Osteocyte (in vitro differentiated cells): ENCODE measurements at regions not wholly inside any gene's neighbourhood (a gene's known extent, or its start where the extent isn't known, plus 50 kb on each side); places are given as distances from the start of the nearest gene placed in this dataset.
A peak's percentile ranks its signal among the peaks of the same experiment; 100 is the strongest.

ENCODE experiments used
- DNase-seq: peaks from one replicate; pipeline ENCODE4 v3.0.0; 2021; ENCODE audit warnings: mixed read lengths; ENCODE audit not compliant: unreplicated experiment; ENCODE audit errors: extremely low spot score
- H3K27ac Mint-ChIP-seq: one replicate; pipeline ENCODE4 v1.8.0; 2021; ENCODE audit warnings: mild to moderate bottlenecking, mixed read lengths; ENCODE audit not compliant: unreplicated experiment
- H3K27me3 Mint-ChIP-seq: one replicate; pipeline ENCODE4 v1.8.0; 2021; ENCODE audit warnings: mixed read lengths; ENCODE audit not compliant: unreplicated experiment
- H3K36me3 Mint-ChIP-seq: one replicate; pipeline ENCODE4 v1.8.0; 2021; ENCODE audit warnings: mixed read lengths; ENCODE audit not compliant: unreplicated experiment
- H3K4me1 Mint-ChIP-seq: one replicate; pipeline ENCODE4 v1.8.0; 2021; ENCODE audit warnings: mixed read lengths; ENCODE audit not compliant: unreplicated experiment
- H3K4me3 Mint-ChIP-seq: one replicate; pipeline ENCODE4 v1.8.0; 2021; ENCODE audit warnings: mild to moderate bottlenecking, moderate library complexity, mixed read lengths; ENCODE audit not compliant: unreplicated experiment
- H3K9me3 Mint-ChIP-seq: one replicate; pipeline ENCODE4 v1.8.0; 2021; ENCODE audit warnings: mixed read lengths; ENCODE audit not compliant: unreplicated experiment
- CTCF ChIP-seq: fragments of 200-600 bp; sonication (generic); IDR thresholded peaks from 2 replicates; pipeline ENCODE4 v1.5.0; 2021; ENCODE audit warnings: antibody characterized with exemption, mild to moderate bottlenecking, moderate library complexity

DNA sequence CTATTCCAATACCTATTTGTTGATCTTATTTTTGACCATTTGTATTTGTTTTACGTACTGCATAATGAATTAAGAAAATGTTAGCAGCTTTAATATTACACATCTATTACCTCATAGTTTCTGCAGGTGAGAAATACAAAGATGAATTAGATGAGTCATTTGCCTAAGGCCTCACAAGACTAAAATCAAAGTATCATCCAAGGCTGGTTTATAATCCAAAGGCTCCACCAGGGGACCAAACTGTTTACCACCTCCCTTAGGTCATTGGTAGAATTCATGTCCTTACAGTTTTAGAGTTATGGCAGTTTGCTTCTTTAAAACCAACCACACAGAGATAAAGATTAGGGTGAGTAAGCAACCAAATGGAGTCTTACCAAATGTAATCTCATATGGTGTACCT lies 848.1 kb downstream of the SLITRK6 start:
- Mint-ChIP-seq H3K4me3 (no peak overlapping the region), H3K36me3 (peaks cover 2% of the 10 kb centered on the region), H3K27me3 (no peaks in the 10 kb centered on the region), H3K27ac (no peak overlapping the region), H3K4me1 (no peaks in the 10 kb centered on the region), H3K9me3 (peaks cover 18% of the 10 kb centered on the region)
- TF ChIP-seq CTCF: no peak
- no peak for DNase-seq

- Mint-ChIP-seq H3K36me3 (peaks cover 2% of the 10 kb centered on the region), H3K27me3 (no peaks in the 10 kb centered on the region), H3K4me1 (no peaks in the 10 kb centered on the region), H3K9me3 (peaks cover 18% of the 10 kb centered on the region), H3K4me3 (no peak overlapping the region), H3K27ac (no peak overlapping the region)
- TF ChIP-seq CTCF: no peak
- no peak for DNase-seq
Measured at GRCh38 chr13:84946192-84946591, 853.0 kb downstream of the SLITRK6 start.

DNA sequence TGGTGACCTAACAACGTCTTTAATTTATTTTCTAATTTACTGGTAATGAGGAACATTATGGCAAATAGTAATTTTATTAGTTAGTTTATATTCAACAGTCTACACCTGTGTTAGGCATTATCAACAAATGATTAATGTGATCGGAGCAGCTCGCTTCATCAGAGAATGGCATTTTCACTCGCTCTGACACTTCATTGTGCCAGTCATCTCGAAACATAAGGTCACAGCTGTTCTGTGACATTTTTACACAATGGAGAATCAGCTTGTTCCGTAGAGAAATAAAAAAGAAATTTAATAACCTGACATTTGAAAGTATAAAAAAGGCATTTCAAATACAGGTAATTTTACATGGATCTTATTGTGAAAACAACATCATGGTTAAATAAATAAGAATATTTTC lies 858.4 kb downstream of the SLITRK6 start:
- Mint-ChIP-seq H3K36me3 (no peaks in the 10 kb centered on the region), H3K27ac (no peak overlapping the region), H3K27me3 (no peaks in the 10 kb centered on the region), H3K9me3 (no peaks in the 10 kb centered on the region), H3K4me1 (no peaks in the 10 kb centered on the region), H3K4me3 (no peak overlapping the region)
- no peak for DNase-seq
- no peak for TF ChIP-seq CTCF

DNA sequence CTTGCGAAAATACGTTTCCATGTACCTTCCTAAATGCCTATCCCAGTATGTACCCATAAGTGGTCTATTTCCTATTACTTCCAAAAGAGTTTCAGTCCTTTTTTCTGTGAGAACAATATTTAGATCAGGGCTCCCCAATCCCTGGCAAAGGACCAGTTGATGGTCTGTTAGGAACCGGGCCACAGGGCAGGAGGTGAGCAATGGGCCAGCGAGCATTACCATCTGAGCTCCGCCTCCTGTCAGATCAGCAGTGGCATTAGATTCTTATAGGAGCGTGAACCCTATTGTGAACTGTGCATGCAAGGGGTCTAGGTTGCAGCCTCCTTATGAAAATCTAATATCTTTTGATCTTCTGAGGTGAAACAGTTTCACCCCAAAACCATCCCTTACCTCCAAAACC lies 859.1 kb downstream of the SLITRK6 start:
- H3K9me3 Mint-ChIP-seq: no peaks in the 10 kb centered on the region
- H3K36me3 Mint-ChIP-seq: no peaks in the 10 kb centered on the region
- H3K4me1 Mint-ChIP-seq: peaks cover 6% of the 10 kb centered on the region
- no peak overlapping the region for H3K27ac Mint-ChIP-seq
- TF ChIP-seq CTCF: no peak
- H3K27me3 Mint-ChIP-seq: no peaks in the 10 kb centered on the region
- DNase-seq: no peak
- no peak overlapping the region for H3K4me3 Mint-ChIP-seq

- peak overlapping the region; percentile 68 for H3K4me3 Mint-ChIP-seq
- H3K4me1 Mint-ChIP-seq: peaks cover 21% of the 10 kb centered on the region
- no peaks in the 10 kb centered on the region for H3K36me3 Mint-ChIP-seq
- DNase-seq: no peak
- no peak for TF ChIP-seq CTCF
- H3K27me3 Mint-ChIP-seq: no peaks in the 10 kb centered on the region
- H3K27ac Mint-ChIP-seq: peak overlapping the region; percentile 34
- H3K9me3 Mint-ChIP-seq: no peaks in the 10 kb centered on the region
Measured at GRCh38 chr13:84934911-84935310, 864.3 kb downstream of the SLITRK6 start.
